B cell (primary cell): ENCODE measurements at regions not wholly inside any gene's neighbourhood (a gene's known extent, or its start where the extent isn't known, plus 50 kb on each side); places are given as distances from the start of the nearest gene placed in this dataset.

Experiments
- ATAC-seq: fragments of 200-7000 bp; cut with Tn5 transposase; one replicate; pipeline ENCODE4 v1.10.0; 2021; ENCODE audit warnings: low read depth, mild to moderate bottlenecking, moderate number of reproducible peaks, moderate library complexity
- CTCF ChIA-PET: fragments of 350-600 bp; sonication (Branson Sonifier 250); formaldehyde crosslinking; loops from one replicate; lab custom pipeline; 2021; ENCODE audit warnings: antibody characterized with exemption, inconsistent platforms; lab: Charles Lee
- POLR2A ChIA-PET: fragments of 350-600 bp; sonication (Branson Sonifier 250); formaldehyde crosslinking; loops from one replicate; lab custom pipeline; 2021; ENCODE audit warnings: antibody characterized with exemption; lab: Charles Lee
- DNase-seq: peaks from one replicate; pipeline ENCODE4 v3.0.0; 2013
- H2AFZ ChIP-seq: 2 replicates; pipeline ENCODE4 v1.6.1; 2012; ENCODE audit warnings: mild to moderate bottlenecking, low read depth, low read length; ENCODE audit not compliant: insufficient read depth, poor library complexity, severe bottlenecking
- H3K27ac ChIP-seq, 2 donors: 1 replicate in 1 of 2; 2 replicates in 1 of 2; pipeline ENCODE4 v1.5.1; 2012 to 2013; ENCODE audit warnings: low read length in 2 of 2, mild to moderate bottlenecking in 2 of 2, moderate library complexity in 1 of 2
- H3K27me3 ChIP-seq, 4 experiments: fragments of 200-600 bp in 1 of 4; sonication (generic) in 1 of 4; replicated peaks in 1 of 4; 1 replicate in 2 of 4; 2 replicates in 2 of 4; pipeline versions ENCODE4 v1.6.1 to v1.7.0; 2013 to 2016; ENCODE audit warnings: low read length in 3 of 4, mild to moderate bottlenecking in 2 of 4, mixed read lengths in 1 of 4, moderate library complexity in 1 of 4; ENCODE audit not compliant: insufficient read depth in 4 of 4, control insufficient read depth in 3 of 4; ENCODE audit errors: control extremely low read depth in 1 of 4
- H3K36me3 ChIP-seq, 2 experiments: replicated peaks in 1 of 2; 1 replicate in 1 of 2; 2 replicates in 1 of 2; pipeline versions ENCODE4 v1.6.1 to v1.7.1; 2013; ENCODE audit warnings: low read length in 1 of 2; ENCODE audit not compliant: insufficient read depth in 2 of 2, control insufficient read depth in 1 of 2; ENCODE audit errors: control extremely low read depth in 1 of 2, extremely low read depth in 1 of 2
- H3K4me1 ChIP-seq, 2 donors: fragments of 200-600 bp in 1 of 2; sonication (generic) in 1 of 2; 1 replicate in 1 of 2; 2 replicates in 1 of 2; pipeline versions ENCODE4 v1.5.1 to v1.6.1; 2013 to 2017; ENCODE audit warnings: low read length in 2 of 2; ENCODE audit not compliant: control insufficient read depth in 2 of 2, insufficient read depth in 2 of 2
- H3K4me2 ChIP-seq: replicated peaks from 2 replicates; pipeline ENCODE3; 2012; ENCODE audit warnings: mild to moderate bottlenecking, low read depth, low read length; ENCODE audit not compliant: poor library complexity, severe bottlenecking
- H3K4me3 ChIP-seq, 5 experiments: fragments of 200-600 bp in 1 of 5; sonication (generic) in 1 of 5; 1 replicate in 3 of 5; 2 replicates in 2 of 5; pipeline versions ENCODE4 v1.5.1 to v1.7.0; 2011 to 2016; ENCODE audit warnings: low read length in 4 of 5, mild to moderate bottlenecking in 4 of 5, low read depth in 2 of 5, control low read depth in 1 of 5, moderate library complexity in 1 of 5; ENCODE audit not compliant: insufficient read depth in 1 of 5; ENCODE audit errors: control extremely low read depth in 1 of 5, extremely low read depth in 1 of 5
- H3K79me2 ChIP-seq: fragments of 200-600 bp; sonication (generic); one replicate; pipeline ENCODE4 v1.6.0; 2016; ENCODE audit warnings: low read length; ENCODE audit not compliant: control insufficient read depth, insufficient read depth
- H3K9ac ChIP-seq: fragments of 200-600 bp; sonication (generic); 2 replicates; pipeline ENCODE4 v1.6.1; 2017; ENCODE audit warnings: mild to moderate bottlenecking, low read length, moderate library complexity
- H3K9me3 ChIP-seq, 3 donors: one replicate each; pipeline versions ENCODE4 v1.6.1 to v1.7.1; 2013; ENCODE audit warnings: low read length in 2 of 3; ENCODE audit not compliant: control insufficient read depth in 2 of 3, insufficient read depth in 1 of 3; ENCODE audit errors: control extremely low read depth in 1 of 3
- H4K20me1 ChIP-seq: 2 replicates; pipeline ENCODE4 v1.6.0; 2012; ENCODE audit warnings: mild to moderate bottlenecking, low read length; ENCODE audit not compliant: insufficient read depth, control insufficient read depth, poor library complexity, severe bottlenecking
- H3K27ac Mint-ChIP-seq: one replicate; pipeline ENCODE4 v1.8.0; 2021; ENCODE audit warnings: mixed read lengths
- H3K27me3 Mint-ChIP-seq: one replicate; pipeline ENCODE4 v1.8.0; 2021; ENCODE audit warnings: mixed read lengths
- H3K4me1 Mint-ChIP-seq: one replicate; pipeline ENCODE4 v1.8.0; 2021; ENCODE audit warnings: mixed read lengths
- H3K4me3 Mint-ChIP-seq: one replicate; pipeline ENCODE4 v1.8.0; 2021; ENCODE audit warnings: mixed read lengths
- H3K9me3 Mint-ChIP-seq: one replicate; pipeline ENCODE4 v1.8.0; 2022; ENCODE audit warnings: mixed read lengths; ENCODE audit not compliant: insufficient read depth
- CTCF ChIP-seq: fragments of 200-600 bp; IDR thresholded peaks from one replicate; pipeline ENCODE4 v1.8.0; 2022; ENCODE audit warnings: antibody characterized with exemption, mild to moderate bottlenecking
- EZH2 ChIP-seq: IDR thresholded peaks from 2 replicates; pipeline ENCODE4 v1.6.1; 2012; ENCODE audit warnings: borderline replicate concordance, low read depth, mild to moderate bottlenecking, moderate library complexity, low read length; ENCODE audit not compliant: insufficient read depth, poor library complexity, severe bottlenecking
- WGBS: methylation state at CpG from one replicate; pipeline ENCODE4 v1.1.5; 2013; ENCODE audit warnings: missing lambda C conversion rate; ENCODE audit not compliant: insufficient coverage; 5-methylcytosine and 5-hydroxymethylcytosine counted together
- intact Hi-C: fragments of 100-400 bp; cut with micrococcal nuclease; formaldehyde crosslinking; loops from one replicate; pipeline ENCODE4 v1.10.0; 2022

- Histone ChIP-seq H3K9ac (no peak overlapping the region), H3K36me3 (no peaks in the 10 kb centered on the region), H4K20me1 (no peaks in the 10 kb centered on the region), H3K4me3 (no peak overlapping the region), H3K4me2 (no peak overlapping the region), H2AFZ (no peak overlapping the region), H3K27ac (no peak overlapping the region), H3K9me3 (no peaks in the 10 kb centered on the region), H3K27me3 (no peaks in the 10 kb centered on the region), H3K4me1 (no peaks in the 10 kb centered on the region), H3K79me2 (no peaks in the 10 kb centered on the region)
- no peak for DNase-seq
- Mint-ChIP-seq H3K27ac (no peak overlapping the region), H3K27me3 (no peaks in the 10 kb centered on the region), H3K4me3 (no peak overlapping the region), H3K9me3 (no peaks in the 10 kb centered on the region), H3K4me1 (no peaks in the 10 kb centered on the region)
- no peak for ATAC-seq
- CTCF ChIA-PET = interaction anchor here (2.3 kb wide), 1 partner anchor 16 kb away, joined by 12 read pairs; no protein-coding TSS in a partner anchor
- POLR2A ChIA-PET = no interaction called here
- TF ChIP-seq CTCF (no peak), EZH2 (no peak)
- intact Hi-C loops = no loop called here
- WGBS = 100% methylated on average over 4 of the region's 6 CpGs
These were observed 442.1 kb downstream of the CENPC start for GRCh38 chr4:67103001-67103747.

- no peaks in the 10 kb centered on the region for H3K9me3 ChIP-seq
- H3K36me3 ChIP-seq = no peaks in the 10 kb centered on the region
- no peak for DNase-seq
- H3K9ac ChIP-seq = no peak overlapping the region
- ChIA-PET POLR2A (no interaction called here), CTCF (interaction anchor here (2.3 kb wide), 1 partner anchor 14 kb away, joined by 12 read pairs; no protein-coding TSS in a partner anchor)
- intact Hi-C loops = no loop called here
- H2AFZ ChIP-seq = no peak overlapping the region
- H3K27me3 ChIP-seq = no peaks in the 10 kb centered on the region
- H3K4me2 ChIP-seq = no peak overlapping the region
- no peaks in the 10 kb centered on the region for H3K27me3 Mint-ChIP-seq
- no peak for ATAC-seq
- H4K20me1 ChIP-seq = no peaks in the 10 kb centered on the region
- H3K4me3 ChIP-seq = no peak overlapping the region
- no peaks in the 10 kb centered on the region for H3K4me1 Mint-ChIP-seq
- no peak overlapping the region for H3K27ac ChIP-seq
- H3K9me3 Mint-ChIP-seq = no peaks in the 10 kb centered on the region
- H3K4me3 Mint-ChIP-seq = no peak overlapping the region
- no peaks in the 10 kb centered on the region for H3K4me1 ChIP-seq
- H3K27ac Mint-ChIP-seq = no peak overlapping the region
- no peak for TF ChIP-seq EZH2
- H3K79me2 ChIP-seq = no peaks in the 10 kb centered on the region
These were observed 443.7 kb downstream of the CENPC start for GRCh38 chr4:67101612-67102011.
